Body of pancreas (tissue), 4 donors: ENCODE measurements at regions not wholly inside any gene's neighbourhood (a gene's known extent, or its start where the extent isn't known, plus 50 kb on each side); places are given as distances from the start of the nearest gene placed in this dataset.

ENCODE experiments used
- CTCF ChIP-seq, 7 experiments: fragments of 450-650 bp in 4 of 7; fragments of 200-600 bp in 3 of 7; sonication (generic) in 3 of 7; IDR thresholded peaks; one replicate each; pipeline ENCODE4 v1.5.1; 2016 to 2019; ENCODE audit warnings: antibody characterized with exemption in 7 of 7
- POLR2A ChIP-seq, 3 donors: fragments of 450-650 bp; IDR thresholded peaks; one replicate each; pipeline ENCODE4 v1.6.1; 2016; ENCODE audit warnings: antibody characterized with exemption in 3 of 3, mild to moderate bottlenecking in 2 of 3

GRCh38 chr12:24436667-24437066 is 487.2 kb upstream of the SOX5 start:
- TF ChIP-seq CTCF (IDR thresholded peaks at IDR 0.05) (no peak), POLR2A (IDR thresholded peaks at IDR 0.05) (no peak)
